ENCODE measurements at regions not wholly inside any gene's neighbourhood (a gene's known extent, or its start where the extent isn't known, plus 50 kb on each side); places are given as distances from the start of the nearest gene placed in this dataset.
"Not testable (repeated sequence)": the region's sequence is repeated elsewhere in the genome, so short reads cannot be mapped to it uniquely, and the experiment has no call there.

DNA sequence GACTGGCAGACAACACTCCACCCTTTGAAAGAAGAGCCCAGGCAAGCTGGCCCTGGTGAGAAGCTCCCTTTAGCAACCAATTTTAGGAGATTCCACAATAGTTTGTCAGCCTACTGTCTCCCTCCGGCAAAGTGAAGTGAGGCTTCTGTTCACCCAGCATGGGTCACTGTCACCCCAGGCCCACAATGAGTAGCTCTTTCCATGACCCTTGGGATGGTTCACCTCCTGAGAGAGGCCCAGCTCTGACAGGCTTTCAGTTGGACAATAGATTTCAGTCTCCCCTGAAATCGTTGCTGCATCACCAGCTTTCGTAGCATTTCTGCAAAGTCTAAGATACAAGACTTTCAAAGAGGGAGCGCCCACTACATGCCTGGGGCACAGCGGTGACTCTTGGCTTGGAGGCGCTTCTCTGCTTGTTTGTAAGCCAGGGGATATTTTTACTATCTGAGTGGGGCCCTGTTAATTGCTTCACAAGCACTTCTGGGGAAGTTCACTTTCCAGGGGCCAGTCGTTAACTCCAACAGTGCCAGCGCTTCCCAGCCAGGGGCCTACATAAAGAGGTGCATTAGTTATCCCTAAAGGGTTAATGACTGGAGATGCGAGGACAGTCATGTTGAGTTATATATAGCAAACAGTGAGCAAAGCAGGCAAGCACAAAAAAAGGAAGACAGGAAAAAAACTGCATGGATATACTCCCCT lies 255.7 kb downstream of the BCL2L11 start:
- H3K36me3 Mint-ChIP-seq (ENCODE audit: insufficient read depth in 2 of 2); H3K9me3 Mint-ChIP-seq; DNase-seq; H3K27me3 Mint-ChIP-seq (ENCODE audit: low read depth); H3K27ac Mint-ChIP-seq; H3K4me3 Mint-ChIP-seq; ATAC-seq (replicated peaks in 1 of 2): not testable (repeated sequence)
- H3K4me1 Mint-ChIP-seq (ENCODE audit: low read depth), result peaks cover 11% of the 10 kb centered on the region

DNA sequence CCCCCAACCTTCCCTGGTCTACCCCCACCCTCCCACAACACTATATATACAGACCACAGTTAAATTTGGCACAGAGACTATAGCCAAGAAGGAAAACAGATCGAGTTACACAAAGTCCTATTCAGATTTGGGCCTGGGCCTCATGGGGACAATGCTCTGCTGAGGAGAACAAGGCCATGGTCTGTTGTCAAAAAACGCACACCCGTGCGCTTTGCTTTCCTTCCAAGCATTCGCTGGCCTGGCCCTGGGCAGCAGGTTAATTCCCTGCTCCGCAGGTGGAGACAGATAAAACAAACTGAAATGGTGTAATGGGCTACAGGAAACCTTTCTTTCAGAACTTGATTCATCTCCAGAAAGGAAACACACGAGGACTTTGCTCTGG lies 256.2 kb downstream of the BCL2L11 start:
- not testable (repeated sequence) for H3K27me3 Mint-ChIP-seq (ENCODE audit: low read depth); DNase-seq; H3K9me3 Mint-ChIP-seq; ATAC-seq (replicated peaks in 1 of 2); H3K27ac Mint-ChIP-seq; H3K36me3 Mint-ChIP-seq (ENCODE audit: insufficient read depth in 2 of 2); H3K4me3 Mint-ChIP-seq
- peaks cover 15% of the 10 kb centered on the region for H3K4me1 Mint-ChIP-seq (ENCODE audit: low read depth)

DNA sequence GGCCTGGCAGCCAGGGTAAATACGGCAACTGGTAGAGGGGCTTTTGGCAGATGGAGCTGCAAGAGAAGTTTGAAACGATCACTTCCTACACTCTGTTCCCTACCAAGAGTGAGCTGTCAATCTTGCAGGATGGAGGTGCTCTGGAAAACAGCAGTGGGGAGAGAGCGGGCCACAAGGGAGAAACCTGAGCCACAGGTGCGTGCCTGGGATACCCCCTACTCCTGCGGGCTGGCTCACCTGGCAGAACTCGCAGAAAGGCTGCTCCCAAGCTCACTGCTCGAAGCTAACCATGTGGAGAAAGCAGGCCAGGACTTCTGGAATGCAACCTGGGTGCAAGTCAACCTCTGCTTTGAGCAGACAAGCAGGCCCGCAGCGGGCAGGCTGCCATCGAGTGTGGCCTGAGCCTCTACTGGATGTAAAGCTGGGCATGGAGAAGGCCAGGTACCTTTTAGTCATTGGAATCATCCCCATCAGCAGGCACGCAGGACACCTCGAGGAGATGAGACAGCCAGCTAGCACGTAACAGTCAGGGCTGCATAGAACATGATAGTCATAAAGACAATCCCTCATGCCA lies 256.8 kb downstream of the BCL2L11 start:
- ATAC-seq (replicated peaks in 1 of 2); DNase-seq; H3K9me3 Mint-ChIP-seq: not testable (repeated sequence)

DNA sequence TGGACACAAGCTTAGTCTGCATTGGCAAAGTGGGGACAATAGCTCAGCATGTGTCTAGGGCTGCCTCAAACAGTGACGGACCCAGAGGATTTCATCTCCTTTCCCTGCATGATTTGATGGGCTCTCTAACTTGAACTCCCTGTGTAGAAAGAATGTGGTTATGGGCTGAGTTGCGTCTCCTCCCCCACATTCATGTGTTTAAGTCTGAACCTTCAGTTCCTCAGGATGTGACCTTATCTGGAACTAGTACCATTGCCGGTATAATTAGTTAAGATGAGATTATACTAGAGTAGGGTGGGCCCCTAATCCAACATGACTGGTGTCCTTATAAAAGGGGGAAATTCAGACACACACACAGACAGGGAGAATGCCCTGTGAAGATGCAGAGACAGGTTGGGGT lies 257.6 kb downstream of the BCL2L11 start:
- H3K36me3 Mint-ChIP-seq (ENCODE audit: insufficient read depth in 2 of 2); H3K27me3 Mint-ChIP-seq (ENCODE audit: low read depth); H3K27ac Mint-ChIP-seq; H3K4me3 Mint-ChIP-seq; H3K9me3 Mint-ChIP-seq; DNase-seq: not testable (repeated sequence)
- peak in 1 of 2 donors; percentile 14 for ATAC-seq (replicated peaks in 1 of 2)
- H3K4me1 Mint-ChIP-seq (ENCODE audit: low read depth), result peaks cover 17% of the 10 kb centered on the region

More for the DNA sequence above, 256.8 kb downstream of the BCL2L11 start:
- H3K27me3 Mint-ChIP-seq (ENCODE audit: low read depth); H3K27ac Mint-ChIP-seq; H3K4me3 Mint-ChIP-seq; H3K36me3 Mint-ChIP-seq (ENCODE audit: insufficient read depth in 2 of 2): not testable (repeated sequence)
- peaks cover 17% of the 10 kb centered on the region for H3K4me1 Mint-ChIP-seq (ENCODE audit: low read depth)

DNA sequence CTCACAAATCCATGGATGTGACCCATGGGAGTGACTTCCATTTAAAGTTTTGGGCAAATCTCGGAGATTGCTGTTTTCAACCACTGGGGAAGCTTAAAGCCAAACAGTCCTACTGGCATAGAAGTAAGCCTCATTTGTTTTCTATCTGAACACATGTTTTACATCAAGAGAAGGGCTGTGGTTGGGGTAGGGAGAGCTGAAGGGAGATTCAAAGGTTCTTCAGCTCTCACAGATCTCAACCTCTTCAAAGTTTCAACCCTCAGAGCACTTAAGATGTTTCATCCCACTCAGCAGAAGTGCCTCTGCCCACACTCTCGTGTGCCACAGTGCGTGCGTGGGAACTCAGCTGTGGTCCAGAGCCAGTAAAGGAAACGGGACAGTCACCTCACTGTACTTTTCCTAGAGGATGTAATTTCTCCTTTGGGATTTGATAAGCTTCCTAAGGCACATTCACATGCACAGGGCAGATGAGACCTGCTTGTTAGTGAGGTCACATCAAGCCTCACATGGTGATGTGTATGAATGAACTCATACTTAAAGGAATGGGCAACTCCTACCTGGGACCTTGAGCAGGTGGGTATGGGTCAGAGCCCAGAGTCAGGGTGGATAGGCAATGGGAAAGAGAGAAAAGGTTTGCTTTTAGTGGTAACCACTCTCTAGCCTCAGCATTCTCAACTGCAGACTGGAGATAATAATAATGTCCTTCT lies 260.2 kb downstream of the BCL2L11 start:
- peak; percentile 83 to 90 for ATAC-seq (replicated peaks in 1 of 2)
- H3K27ac Mint-ChIP-seq; H3K36me3 Mint-ChIP-seq (ENCODE audit: insufficient read depth in 2 of 2); H3K9me3 Mint-ChIP-seq; H3K27me3 Mint-ChIP-seq (ENCODE audit: low read depth): not testable (repeated sequence)
- H3K4me1 Mint-ChIP-seq (ENCODE audit: low read depth), result peaks cover 17% of the 10 kb centered on the region
- peak overlapping the region in 1 of 2 donors; percentile 59 for H3K4me3 Mint-ChIP-seq
- DNase-seq, result peak; percentile 26 to 31

DNA sequence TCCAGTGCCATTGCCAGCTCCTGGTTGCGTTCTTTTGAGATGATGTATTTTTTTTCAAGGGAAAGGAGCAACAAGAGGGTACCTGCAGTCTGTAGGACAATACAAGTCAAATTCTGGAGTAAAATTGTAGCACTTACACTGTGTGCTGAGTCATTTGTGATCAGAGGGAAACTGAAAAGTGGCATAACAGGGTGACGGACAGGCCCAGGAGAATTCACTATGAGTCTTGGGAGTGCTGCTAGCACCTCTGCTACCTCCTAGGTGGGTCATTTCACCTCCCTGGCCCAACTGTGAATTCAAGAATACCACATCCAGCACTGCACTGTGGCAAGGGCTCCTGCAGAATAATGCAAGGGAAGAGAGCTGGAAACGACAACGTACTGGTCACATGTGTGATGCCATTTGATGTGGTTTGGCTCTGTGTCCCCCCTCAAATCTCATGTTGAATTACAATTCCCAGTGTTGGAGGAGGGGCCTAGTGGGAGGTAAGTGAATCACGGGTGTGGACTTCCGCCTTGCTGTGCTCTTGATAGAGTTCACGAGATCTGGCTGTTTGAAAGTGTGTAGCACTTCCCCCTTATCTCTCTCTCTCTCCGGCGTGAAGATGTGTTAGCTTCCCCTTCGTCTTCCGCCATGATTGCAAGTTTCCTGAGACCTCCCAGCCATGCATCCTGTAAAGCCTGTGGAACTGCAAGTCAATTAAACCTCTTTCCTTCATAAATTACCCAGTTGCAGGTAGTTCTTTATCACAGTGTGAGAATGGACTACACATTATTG lies 261.0 kb downstream of the BCL2L11 start:
- H3K27me3 Mint-ChIP-seq (ENCODE audit: low read depth); H3K27ac Mint-ChIP-seq; DNase-seq; H3K9me3 Mint-ChIP-seq; H3K4me3 Mint-ChIP-seq; H3K36me3 Mint-ChIP-seq (ENCODE audit: insufficient read depth in 2 of 2): not testable (repeated sequence)
- ATAC-seq (replicated peaks in 1 of 2), result peak; percentile 49 to 57
- peaks cover 17% of the 10 kb centered on the region for H3K4me1 Mint-ChIP-seq (ENCODE audit: low read depth)

DNA sequence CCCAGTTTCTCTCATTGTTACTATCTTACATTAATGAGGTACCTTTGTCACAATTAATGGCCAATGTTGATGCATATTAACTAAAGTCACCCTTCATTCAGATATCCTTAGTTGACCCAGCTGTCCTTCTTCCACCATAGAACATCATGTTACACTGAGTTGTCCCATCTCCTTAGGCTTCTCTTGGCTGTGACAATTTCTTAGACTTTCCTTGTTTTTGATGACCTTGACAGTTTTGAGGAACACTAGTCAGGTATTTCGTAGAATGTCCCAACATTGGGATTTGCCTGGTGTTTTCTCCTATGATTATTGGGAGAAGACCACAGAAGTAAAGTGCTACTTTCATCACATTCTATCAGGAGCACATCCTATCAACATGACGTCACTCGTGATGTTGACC lies 261.8 kb downstream of the BCL2L11 start:
- H3K27me3 Mint-ChIP-seq (ENCODE audit: low read depth); ATAC-seq (replicated peaks in 1 of 2); DNase-seq; H3K27ac Mint-ChIP-seq; H3K4me3 Mint-ChIP-seq; H3K9me3 Mint-ChIP-seq; H3K36me3 Mint-ChIP-seq (ENCODE audit: insufficient read depth in 2 of 2): not testable (repeated sequence)
- peaks cover 17% of the 10 kb centered on the region for H3K4me1 Mint-ChIP-seq (ENCODE audit: low read depth)

DNA sequence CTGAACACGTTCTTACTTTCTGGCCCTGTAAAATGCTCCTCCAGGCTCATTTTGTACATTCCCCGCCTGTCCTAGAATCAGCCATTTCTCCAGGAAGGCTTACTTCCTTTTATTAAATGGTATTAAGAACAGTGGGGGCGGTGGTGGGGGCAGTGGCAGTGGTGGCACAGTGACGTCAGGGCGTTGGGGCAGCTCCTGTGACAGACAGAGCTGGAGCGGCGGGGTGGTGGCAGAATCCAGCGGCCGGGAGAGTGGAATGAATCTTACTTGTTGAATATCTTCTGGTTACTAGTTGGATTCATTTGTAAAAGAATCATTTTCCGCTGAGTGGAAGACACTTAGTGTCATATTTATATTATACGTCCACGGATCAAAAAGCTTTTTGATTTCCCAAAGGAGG lies 262.6 kb downstream of the BCL2L11 start:
- not testable (repeated sequence) for H3K36me3 Mint-ChIP-seq (ENCODE audit: insufficient read depth in 2 of 2); H3K4me3 Mint-ChIP-seq

DNA sequence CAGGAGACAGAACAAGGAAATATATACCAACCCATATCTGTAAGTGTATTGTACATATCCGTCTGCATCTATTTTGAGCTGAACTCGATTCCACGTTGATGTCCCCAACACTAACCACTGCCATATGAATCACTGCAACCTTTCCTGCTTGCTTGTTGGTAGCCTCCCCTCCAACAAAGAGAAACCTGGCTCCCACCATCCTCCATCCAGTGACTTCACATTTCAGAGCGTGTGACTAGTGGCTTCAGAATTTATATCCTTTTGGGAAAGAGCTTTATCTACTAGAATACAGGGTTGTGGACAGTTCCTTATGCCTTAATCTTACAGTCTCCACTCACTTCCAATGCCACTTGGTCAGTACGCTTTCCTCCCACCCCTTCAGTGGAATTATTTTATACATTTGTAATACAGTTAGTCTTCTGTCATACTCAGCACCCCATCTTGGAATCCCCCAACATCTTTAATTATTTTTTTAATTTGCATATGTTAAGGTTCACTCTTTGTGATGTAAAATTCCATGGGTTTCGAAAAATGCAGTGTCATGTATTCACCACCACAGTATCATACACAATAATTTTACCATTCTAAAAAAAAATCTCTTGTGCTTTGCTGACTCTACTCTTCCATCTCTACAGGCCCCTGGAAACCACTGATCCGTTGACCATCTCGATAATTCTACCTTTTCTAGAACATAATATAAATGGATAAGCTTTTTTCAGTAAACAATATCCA lies 264.7 kb downstream of the BCL2L11 start:
- peaks cover 17% of the 10 kb centered on the region for H3K4me1 Mint-ChIP-seq (ENCODE audit: low read depth)
- not testable (repeated sequence) for DNase-seq; ATAC-seq (replicated peaks in 1 of 2); H3K9me3 Mint-ChIP-seq; H3K27ac Mint-ChIP-seq; H3K27me3 Mint-ChIP-seq (ENCODE audit: low read depth); H3K4me3 Mint-ChIP-seq; H3K36me3 Mint-ChIP-seq (ENCODE audit: insufficient read depth in 2 of 2)

More for the DNA sequence above, 262.6 kb downstream of the BCL2L11 start:
- not testable (repeated sequence) for H3K9me3 Mint-ChIP-seq; H3K27ac Mint-ChIP-seq; ATAC-seq (replicated peaks in 1 of 2); H3K27me3 Mint-ChIP-seq (ENCODE audit: low read depth); DNase-seq
- H3K4me1 Mint-ChIP-seq (ENCODE audit: low read depth), result peaks cover 17% of the 10 kb centered on the region

DNA sequence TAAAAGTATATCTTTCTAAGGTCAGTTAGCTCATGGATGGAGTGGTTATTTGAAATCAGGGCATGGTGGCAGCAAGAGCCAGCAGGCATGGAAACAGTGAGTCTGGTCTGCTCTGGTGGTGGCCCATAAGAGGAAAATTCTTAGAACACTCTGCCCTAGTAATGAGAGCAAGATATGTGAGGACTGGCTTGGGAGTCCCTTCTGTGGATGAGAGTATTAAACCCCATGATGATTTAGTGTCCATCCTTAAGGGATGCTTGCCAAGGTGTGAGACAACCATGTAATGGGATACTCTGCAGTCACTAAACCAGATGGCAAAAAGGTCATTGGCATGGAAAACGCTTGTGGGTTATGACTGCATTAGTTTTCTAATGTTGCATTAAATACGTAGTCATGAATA lies 269.9 kb downstream of the BCL2L11 start:
- H3K27ac Mint-ChIP-seq; H3K4me1 Mint-ChIP-seq (ENCODE audit: low read depth): not testable (repeated sequence)

DNA sequence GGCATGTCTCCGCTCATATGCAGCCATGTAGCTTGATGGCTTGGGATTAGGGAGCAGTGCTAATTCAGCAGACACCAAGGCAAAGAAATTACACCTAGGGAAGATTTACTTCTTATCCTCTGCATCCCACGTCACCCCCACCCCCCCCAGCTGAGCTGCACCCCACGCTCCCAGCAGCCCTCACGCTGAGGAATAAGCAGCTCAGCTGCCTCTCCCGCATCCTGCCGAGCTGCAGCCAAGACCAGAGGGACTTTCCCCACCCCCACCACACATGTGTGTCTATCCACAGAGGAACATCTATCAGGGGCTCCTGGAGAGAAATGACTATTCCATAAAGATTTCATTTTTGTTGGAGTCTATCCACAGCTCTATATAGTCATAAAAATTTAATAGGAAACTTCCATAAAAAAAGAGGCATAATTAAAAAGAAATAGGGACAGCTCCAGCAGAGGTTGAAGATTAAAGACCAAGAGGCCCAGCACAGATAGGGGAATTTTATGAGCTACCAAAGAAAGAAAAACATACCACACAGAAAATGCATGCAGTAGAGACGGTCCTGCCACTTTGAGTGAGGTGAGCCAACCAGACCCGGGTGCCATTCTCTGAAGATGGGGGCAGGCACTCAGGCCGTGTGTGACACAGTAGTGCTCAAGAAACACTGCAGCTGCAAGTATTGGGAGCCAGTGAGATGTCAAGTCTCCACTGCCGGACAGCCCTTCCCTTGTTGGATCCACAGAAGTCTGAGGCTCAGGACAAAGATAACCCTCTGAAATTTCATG lies 274.8 kb downstream of the BCL2L11 start:
- peak; percentile 86 to 94 for ATAC-seq (replicated peaks in 1 of 2)

More for the DNA sequence above, 269.9 kb downstream of the BCL2L11 start:
- not testable (repeated sequence) for H3K36me3 Mint-ChIP-seq (ENCODE audit: insufficient read depth in 2 of 2); H3K9me3 Mint-ChIP-seq; ATAC-seq (replicated peaks in 1 of 2); H3K4me3 Mint-ChIP-seq; DNase-seq; H3K27me3 Mint-ChIP-seq (ENCODE audit: low read depth)

More for the DNA sequence above, 274.8 kb downstream of the BCL2L11 start:
- not testable (repeated sequence) for H3K27ac Mint-ChIP-seq; H3K4me1 Mint-ChIP-seq (ENCODE audit: low read depth); H3K27me3 Mint-ChIP-seq (ENCODE audit: low read depth); H3K36me3 Mint-ChIP-seq (ENCODE audit: insufficient read depth in 2 of 2); H3K9me3 Mint-ChIP-seq
- peak; percentile 64 to 66 for DNase-seq
- H3K4me3 Mint-ChIP-seq, result peak overlapping the region; percentile 9 to 37

Measured in activated T-cell treated with anti-CD3 and anti-CD28 coated beads, Interleukin-2, amount 50 U/mL, for 72 hours (primary cell).